ENCODE measurements at regions not wholly inside any gene's neighbourhood (a gene's known extent, or its start where the extent isn't known, plus 50 kb on each side); places are given as distances from the start of the nearest gene placed in this dataset.

DNA sequence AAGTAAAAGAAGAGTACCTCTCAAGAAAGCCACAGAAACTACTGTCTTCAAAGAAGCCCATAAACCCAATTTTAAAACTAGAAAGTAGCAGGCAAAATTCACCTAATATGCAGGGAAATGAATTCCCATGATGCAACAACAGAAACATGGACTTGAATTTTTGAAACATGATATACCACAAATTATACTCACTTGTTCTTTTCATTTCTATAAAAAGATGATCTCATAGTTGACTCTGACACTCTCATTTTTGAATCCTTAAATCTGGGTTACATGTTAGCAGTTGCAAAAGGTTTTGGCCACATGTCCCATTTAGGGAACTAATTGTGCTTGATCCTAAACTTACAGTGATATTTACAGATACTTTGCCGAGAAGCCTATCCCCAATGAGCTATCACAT, 1130.8 kb downstream of the FAT4 start:
- H3K36me3 ChIP-seq (ENCODE audit: control insufficient read depth in 2 of 2, insufficient read depth in 2 of 2, low read length in 1 of 2): no peaks in the 10 kb centered on the region
- POLR2A ChIA-PET: no interaction called here
- H4K20me1 ChIP-seq (ENCODE audit: control insufficient read depth, insufficient read depth): no peaks in the 10 kb centered on the region
- in situ Hi-C loops (cut with MboI) (no loop called here), intact Hi-C loops (cut with micrococcal nuclease; ENCODE audit: unreplicated experiment) (no loop called here)
- no peak overlapping the region for H3K9ac ChIP-seq (ENCODE audit: control insufficient read depth, insufficient read depth, low read length)
- H3K27ac ChIP-seq (ENCODE audit: control insufficient read depth, insufficient read depth): no peak overlapping the region
- no peak overlapping the region for H2AFZ ChIP-seq (ENCODE audit: control insufficient read depth, low read depth, low read length)
- ATAC-seq (no peak), DNase-seq (ENCODE audit: low read depth, low spot score) (no peak), FAIRE-seq (no peak)
- SMC1A ChIA-PET (ENCODE audit: uncharacterized antibody, unreplicated experiment): no interaction called here
- TF ChIP-seq, protein P1, sequence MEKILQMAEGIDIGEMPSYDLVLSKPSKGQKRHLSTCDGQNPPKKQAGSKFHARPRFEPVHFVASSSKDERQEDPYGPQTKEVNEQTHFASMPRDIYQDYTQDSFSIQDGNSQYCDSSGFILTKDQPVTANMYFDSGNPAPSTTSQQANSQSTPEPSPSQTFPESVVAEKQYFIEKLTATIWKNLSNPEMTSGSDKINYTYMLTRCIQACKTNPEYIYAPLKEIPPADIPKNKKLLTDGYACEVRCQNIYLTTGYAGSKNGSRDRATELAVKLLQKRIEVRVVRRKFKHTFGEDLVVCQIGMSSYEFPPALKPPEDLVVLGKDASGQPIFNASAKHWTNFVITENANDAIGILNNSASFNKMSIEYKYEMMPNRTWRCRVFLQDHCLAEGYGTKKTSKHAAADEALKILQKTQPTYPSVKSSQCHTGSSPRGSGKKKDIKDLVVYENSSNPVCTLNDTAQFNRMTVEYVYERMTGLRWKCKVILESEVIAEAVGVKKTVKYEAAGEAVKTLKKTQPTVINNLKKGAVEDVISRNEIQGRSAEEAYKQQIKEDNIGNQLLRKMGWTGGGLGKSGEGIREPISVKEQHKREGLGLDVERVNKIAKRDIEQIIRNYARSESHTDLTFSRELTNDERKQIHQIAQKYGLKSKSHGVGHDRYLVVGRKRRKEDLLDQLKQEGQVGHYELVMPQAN (conservative IDR thresholded peaks at IDR 0.05): no peak
- TF ChIP-seq BCL11A (IDR thresholded peaks at IDR 0.05; ENCODE audit: low read depth, low read length) (no peak), STAT1 (conservative IDR thresholded peaks at IDR 0.05) (no peak), ZNF217 (IDR thresholded peaks at IDR 0.05) (no peak), CREM (IDR thresholded peaks at IDR 0.05; ENCODE audit: low read depth) (no peak), RUNX3 (IDR thresholded peaks at IDR 0.05; ENCODE audit: low read length) (no peak), CHD1 (IDR thresholded peaks at IDR 0.05; ENCODE audit: low read depth, low read length) (no peak), FOXM1 (IDR thresholded peaks at IDR 0.05; ENCODE audit: low read depth, low read length) (no peak), NR2F1 (conservative IDR thresholded peaks at IDR 0.05) (no peak), PAX5 (IDR thresholded peaks at IDR 0.05; ENCODE audit: borderline replicate concordance, low read depth, low read length) (no peak), SIN3A (IDR thresholded peaks at IDR 0.05; ENCODE audit: low read depth, low read length) (no peak), POLR2A (IDR thresholded peaks at IDR 0.05; ENCODE audit: low read depth, low read length) (no peak), BHLHE40 (IDR thresholded peaks at IDR 0.05; ENCODE audit: borderline replicate concordance in 1 of 2, low read depth in 2 of 2, low read length in 1 of 2) (no peak)
- TF ChIP-seq, protein P2, sequence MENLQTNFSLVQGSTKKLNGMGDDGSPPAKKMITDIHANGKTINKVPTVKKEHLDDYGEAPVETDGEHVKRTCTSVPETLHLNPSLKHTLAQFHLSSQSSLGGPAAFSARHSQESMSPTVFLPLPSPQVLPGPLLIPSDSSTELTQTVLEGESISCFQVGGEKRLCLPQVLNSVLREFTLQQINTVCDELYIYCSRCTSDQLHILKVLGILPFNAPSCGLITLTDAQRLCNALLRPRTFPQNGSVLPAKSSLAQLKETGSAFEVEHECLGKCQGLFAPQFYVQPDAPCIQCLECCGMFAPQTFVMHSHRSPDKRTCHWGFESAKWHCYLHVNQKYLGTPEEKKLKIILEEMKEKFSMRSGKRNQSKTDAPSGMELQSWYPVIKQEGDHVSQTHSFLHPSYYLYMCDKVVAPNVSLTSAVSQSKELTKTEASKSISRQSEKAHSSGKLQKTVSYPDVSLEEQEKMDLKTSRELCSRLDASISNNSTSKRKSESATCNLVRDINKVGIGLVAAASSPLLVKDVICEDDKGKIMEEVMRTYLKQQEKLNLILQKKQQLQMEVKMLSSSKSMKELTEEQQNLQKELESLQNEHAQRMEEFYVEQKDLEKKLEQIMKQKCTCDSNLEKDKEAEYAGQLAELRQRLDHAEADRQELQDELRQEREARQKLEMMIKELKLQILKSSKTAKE (IDR thresholded peaks at IDR 0.05; ENCODE audit: low read depth, poor library complexity, severe bottlenecking): no peak
- TF ChIP-seq, protein P3, sequence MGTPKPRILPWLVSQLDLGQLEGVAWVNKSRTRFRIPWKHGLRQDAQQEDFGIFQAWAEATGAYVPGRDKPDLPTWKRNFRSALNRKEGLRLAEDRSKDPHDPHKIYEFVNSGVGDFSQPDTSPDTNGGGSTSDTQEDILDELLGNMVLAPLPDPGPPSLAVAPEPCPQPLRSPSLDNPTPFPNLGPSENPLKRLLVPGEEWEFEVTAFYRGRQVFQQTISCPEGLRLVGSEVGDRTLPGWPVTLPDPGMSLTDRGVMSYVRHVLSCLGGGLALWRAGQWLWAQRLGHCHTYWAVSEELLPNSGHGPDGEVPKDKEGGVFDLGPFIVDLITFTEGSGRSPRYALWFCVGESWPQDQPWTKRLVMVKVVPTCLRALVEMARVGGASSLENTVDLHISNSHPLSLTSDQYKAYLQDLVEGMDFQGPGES (IDR thresholded peaks at IDR 0.05): no peak
- no peaks in the 10 kb centered on the region for H3K27me3 ChIP-seq (replicated peaks in 1 of 2; ENCODE audit: control insufficient read depth in 2 of 2, insufficient read depth in 2 of 2, low read length in 1 of 2)
- RAD21 ChIA-PET (ENCODE audit: unreplicated experiment): no interaction called here
- H3K4me2 ChIP-seq (ENCODE audit: control insufficient read depth, insufficient read depth): no peak overlapping the region
- 0% methylated on average over 1 of the region's 1 CpG for WGBS (ENCODE audit: insufficient coverage, insufficient replicate concordance, low lambda C conversion rate, missing lambda C conversion rate)
- CTCF ChIA-PET: interaction anchor here (0.7 kb wide), 1 partner anchor 1521 kb away, joined by 3 read pairs; no protein-coding TSS in a partner anchor
- H3K79me2 ChIP-seq (ENCODE audit: control insufficient read depth, insufficient read depth, low read length): no peaks in the 10 kb centered on the region
- no peak overlapping the region for H3K4me3 ChIP-seq
- H3K4me1 ChIP-seq (ENCODE audit: control insufficient read depth, insufficient read depth, low read length): no peaks in the 10 kb centered on the region
- H3K9me3 ChIP-seq (replicated peaks; ENCODE audit: control insufficient read depth, insufficient read depth, low read length): no peaks in the 10 kb centered on the region
- no TSS peak for BruUV-seq (replicated peaks)
